Stimulated activated CD8-positive, alpha-beta memory T cell treated with anti-CD3 and anti-CD28 coated beads, Interleukin-7, amount 100 ng/mL, for 24 hours (primary cell): ENCODE measurements at regions not wholly inside any gene's neighbourhood (a gene's known extent, or its start where the extent isn't known, plus 50 kb on each side); places are given as distances from the start of the nearest gene placed in this dataset.

ENCODE experiments used
- DNase-seq: peaks from one replicate; pipeline ENCODE4 v3.0.0-alpha.2; 2020; ENCODE audit warnings: low read depth

DNA sequence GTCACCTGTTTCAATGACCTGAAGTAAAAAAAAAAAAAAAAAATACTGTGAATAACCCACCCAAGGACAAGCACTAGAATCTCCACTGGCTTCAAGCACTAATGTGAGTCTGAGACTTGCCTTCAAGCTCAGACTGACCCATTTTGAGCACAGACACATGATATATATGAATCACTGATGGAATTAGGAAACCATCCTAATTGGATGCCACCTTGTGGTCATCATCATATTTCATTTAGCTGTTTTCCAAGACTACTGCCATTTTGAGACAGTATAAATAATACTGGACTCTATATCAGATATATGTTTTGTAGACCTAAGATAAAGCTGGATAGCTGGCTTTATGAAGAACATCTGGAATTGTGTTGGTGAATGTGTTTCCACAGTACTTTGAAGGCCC, 1232.0 kb downstream of the KCNT2 start:
- no peak for DNase-seq

DNA sequence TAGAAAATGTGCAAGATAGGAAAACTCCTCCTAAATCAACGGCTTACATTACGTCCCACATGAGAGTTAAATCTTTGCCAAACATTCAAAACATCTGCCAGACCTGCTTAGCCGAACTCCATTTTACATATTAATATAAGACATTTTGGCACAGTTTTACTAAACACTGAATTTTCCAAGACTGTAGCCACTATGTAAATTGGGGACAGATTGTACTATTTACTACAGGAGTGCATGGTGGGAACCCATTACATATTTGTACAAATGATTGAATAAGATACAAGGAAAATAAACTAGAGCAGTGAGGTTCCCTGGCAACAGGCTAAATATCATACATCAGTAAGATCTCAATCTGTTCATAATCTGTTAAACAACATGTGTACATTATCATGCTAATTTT, 1234.4 kb downstream of the KCNT2 start:
- no peak for DNase-seq

DNA sequence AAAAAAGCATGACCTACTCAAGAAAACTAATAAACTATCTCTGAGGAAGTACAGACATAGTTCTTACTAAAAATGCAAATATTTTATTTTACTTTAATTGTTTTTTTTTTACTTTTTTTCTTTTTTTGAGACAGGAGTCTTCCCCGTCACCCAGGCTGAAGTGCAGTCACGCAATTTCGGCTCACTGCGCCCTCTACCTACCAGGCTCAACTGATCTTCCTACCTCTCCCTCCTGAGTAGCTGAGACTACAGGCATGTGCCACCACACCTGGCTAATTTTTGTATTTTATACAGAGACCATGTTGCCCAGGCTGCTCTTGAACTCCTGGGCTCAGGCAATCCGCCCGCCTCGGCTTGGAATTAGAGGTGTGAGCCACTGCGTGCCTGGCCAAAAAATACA, 1263.1 kb downstream of the KCNT2 start:
- DNase-seq = no peak

DNA sequence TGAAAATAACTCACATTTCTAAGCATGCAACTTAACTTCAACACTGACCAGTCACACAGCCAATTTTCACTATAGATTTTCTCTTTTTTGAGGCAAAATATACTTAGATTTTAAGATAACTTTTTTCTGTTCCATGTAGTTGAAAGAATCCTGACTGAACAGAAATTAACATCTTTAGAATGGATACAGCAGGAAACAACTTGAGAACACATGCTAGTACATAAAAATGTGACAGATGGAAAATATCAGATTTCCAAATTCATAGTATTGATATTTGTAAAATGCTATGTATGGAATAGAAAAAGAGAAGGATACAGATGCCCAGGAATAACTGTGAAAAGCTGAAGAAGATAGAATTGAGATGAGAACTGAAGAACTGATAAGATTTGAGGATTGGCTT, 1270.6 kb downstream of the KCNT2 start:
- no peak for DNase-seq

DNA sequence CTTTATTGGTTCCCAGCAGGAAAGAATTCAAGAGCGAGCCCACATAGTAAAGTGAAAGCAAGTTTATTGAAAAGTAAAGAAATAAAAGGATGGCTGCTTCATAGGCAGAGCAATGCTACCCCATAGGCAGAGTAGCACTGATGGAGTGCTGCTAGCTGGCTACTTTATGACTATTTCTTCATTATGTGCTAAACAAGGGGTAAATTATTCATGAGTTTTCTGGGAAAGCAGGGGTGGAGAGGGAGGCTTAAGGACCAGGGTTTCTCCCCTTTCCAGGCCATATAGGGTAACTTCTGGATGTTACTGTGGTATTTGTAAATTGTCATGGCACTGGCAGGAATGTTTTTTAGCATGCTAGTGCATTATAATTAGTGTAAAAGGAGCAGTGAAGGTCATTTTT, 1271.4 kb downstream of the KCNT2 start:
- DNase-seq = no peak

DNA sequence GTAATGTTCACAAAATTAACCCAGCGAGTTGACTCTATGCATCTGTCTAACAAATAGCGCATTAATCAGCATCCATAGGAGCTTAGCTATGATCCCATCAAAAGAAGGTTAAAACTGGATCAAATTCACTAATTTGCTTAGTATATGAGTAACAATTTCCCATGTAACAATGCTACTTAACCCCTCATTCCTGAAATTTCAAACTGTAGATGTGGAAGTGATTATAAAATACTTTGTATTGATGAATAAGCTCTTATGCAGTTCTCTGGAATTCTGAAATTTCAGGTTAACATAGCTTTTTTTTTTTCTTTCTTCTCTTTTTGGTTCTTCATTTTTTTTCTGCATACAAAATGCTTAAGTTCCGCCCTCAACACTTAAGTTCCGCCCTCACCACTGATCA, 1272.7 kb downstream of the KCNT2 start:
- DNase-seq = no peak

DNA sequence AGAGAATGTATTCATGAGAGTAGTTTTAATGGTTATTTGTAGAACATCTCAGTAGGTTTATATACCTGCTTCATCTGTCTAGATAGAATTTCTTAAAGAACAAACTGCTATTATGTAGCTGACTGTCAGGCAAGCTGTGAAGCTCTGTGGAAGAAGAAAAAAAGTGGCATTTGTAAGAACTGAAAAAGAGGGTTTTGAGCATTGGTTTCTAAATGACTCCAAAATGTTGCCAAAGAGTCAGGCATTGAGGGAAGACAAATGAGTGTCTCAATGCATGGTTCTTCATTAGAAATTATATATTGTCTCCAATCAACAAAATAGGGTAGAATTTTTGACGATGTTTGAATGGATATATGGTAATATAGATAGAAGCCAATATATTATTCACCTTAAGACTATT, 1276.1 kb downstream of the KCNT2 start:
- no peak for DNase-seq

DNA sequence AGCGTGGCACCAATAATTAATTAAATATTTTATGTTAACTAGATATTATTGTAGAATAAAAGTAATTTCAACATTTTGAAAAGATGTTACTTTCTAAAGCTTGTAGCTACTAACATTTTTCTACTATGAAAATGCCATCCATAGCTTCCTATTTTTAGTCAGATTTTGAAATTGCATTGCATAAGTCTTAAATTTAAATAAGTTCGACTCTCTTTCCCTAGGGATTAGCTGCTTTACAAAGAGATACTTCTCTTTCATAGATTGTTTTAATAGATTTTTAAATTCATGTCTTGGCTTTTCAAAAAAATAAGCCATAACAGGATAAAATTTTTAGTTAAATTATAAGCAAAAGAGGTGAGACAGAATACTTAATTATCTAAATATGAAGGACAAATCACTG, 1279.6 kb downstream of the KCNT2 start:
- DNase-seq = no peak

DNA sequence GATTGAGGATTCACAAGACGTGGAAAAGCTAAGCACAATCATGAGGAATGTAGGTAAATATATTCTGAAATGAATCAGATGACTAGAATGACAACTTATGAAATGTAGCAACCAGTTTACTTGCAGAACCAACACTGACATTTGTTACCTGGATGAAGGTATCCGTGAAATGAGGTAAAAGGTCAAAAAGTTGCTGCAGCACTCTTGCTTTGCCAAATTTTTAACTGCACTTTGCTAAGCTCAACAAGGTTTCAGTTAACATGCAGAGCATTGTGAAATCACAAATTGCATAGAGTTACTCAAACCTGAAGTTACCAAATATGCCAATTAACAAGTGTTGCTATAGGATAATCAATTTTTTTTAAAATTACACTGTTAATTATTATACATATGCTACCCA, 1280.1 kb downstream of the KCNT2 start:
- no peak for DNase-seq

DNA sequence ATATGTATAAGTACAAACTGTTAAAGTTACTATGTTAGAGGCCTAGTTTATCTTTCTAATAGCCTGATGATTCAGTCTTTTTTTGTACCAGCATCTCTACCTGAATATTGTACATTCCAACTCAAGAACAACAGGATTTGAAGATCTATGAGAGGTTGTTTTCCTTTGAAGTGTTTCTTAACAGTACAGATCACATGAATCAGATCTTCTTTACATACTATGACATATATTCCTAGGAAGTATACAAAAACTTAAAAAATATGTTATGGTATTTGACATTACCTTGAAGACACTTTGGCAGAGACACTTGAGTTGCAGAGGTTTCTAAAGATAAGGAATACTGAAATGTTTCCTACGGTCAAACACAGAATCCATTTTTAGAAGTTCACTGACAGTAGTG, 1280.9 kb downstream of the KCNT2 start:
- no peak for DNase-seq

DNA sequence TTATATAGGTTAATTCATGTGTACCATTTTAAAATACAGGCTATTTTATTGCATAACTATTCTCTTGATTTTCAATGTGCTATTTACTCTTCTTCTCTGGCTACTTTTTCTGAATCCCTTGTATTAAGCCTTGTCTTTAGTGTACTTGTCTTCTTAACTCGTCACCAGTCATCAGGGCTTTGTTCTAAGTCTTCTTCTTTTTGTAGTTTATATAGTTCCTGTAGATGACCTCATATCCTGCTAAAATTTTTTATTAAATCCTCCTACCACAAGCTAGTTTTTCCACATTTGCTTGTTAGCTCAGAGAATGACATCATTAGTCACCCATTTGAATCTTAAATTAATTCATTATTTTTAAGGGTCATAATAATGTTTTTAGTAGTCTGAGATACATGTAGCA, 1281.9 kb downstream of the KCNT2 start:
- no peak for DNase-seq

DNA sequence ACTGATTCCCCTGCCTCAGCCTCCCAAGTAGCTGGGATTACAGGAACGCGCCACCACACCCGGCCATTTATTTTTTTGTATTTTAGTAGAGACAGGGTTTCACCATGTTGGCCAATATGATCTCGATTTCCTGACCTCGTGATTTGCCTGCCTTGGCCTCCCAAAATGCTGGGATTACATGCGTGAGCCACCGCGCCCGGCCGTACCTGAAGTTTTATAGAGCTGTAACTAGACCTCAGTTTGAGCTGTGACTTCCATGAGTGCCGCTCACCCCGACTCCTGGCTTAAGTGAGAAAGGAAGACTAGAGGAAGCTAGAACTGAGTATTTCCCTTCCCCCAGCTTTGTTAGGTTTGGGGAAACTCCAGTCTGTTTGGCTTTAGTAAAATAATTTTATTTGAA, 1283.1 kb downstream of the KCNT2 start:
- DNase-seq = no peak

DNA sequence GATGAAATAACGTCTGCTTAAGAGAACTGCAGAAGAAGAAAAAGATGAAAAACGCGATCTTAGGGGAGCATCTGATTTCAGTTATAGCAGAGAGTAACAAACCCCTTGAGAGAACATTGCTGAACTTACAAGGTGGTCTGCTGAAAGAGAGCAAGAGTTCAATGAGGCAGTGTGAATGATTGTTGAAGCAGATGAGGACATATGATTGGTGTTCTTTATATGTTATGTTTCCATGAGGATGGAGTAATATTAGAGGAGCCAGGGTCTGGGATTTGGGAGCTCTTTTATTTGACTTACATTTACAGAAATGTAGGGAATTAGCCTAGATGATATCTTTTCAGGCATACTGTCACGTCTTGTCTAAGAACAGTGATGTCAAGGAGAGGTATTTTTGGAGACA, 1302.0 kb downstream of the KCNT2 start:
- DNase-seq = no peak

DNA sequence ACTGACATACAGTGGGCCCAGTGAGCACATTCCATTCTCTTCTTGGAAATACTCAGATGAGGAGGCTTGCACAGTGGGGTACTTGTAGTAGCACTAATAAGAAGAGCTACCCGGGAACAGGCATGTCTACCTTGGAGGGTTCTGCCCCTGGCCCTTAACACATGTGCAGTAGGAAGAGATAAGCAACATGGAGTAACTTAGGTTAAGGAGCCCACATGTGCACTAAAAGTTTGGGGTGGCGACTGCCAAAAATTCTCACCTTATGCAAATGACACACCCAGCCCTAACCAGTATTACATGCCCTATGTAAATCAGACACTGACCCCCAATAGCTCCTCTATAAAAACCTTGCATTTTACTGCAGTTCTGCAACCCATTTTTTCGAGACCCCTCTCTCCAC, 1313.3 kb downstream of the KCNT2 start:
- DNase-seq = no peak

DNA sequence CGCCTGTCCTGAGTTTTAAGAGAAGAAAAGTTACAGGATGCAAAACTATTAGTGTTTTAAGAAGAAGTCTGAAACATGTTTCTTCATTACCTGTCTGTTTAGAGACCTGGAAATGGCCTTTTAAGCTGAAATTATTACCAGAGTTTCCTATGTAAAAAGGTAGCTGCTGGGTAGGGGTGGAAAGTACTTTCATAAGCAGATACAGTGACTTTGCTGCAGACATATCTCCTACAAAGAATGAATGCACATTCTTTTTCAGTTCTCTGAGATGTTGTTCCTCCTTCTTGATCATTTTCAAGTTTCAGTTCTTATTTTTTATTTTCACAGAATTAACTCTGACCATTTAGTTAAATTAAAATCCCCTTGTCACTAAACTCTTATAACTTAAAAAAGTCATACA, 1329.6 kb downstream of the KCNT2 start:
- no peak for DNase-seq

DNA sequence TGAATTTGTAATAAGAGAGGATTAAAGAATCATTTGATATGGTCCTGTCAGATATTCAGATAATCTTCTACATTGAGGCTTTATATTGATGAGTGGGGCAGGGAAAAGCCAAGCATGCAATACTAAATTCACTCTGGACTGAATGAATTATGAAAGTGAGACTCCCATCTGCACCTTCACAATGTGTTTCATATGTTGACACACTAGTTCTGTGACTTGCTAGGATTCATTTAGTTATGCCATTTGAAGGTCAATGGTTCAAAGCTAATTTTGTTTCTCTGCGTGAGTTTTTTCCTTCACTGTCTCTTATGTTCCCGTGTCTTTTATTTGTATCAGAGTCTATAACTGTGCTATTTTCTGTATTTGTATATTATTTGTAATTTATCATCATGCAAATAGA, 1332.5 kb downstream of the KCNT2 start:
- DNase-seq = no peak

DNA sequence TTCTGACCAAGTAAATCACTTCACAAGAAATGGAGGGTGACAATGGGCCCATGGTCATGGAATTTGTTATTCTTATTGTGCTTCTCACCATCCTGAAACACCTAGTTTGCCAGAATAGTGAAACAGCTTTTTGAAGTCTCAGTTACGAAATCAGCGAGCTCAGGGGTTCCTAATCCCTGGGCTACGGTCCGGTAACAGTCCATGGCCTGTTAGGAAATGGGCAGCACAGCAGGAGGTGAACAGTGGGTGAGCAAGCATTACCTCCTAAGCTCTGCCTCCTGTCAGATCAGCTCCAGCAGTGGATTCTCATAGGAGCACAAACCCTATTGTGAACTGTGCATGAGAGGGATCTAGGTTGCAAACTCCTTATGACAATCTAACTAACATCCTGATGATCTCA, 1356.3 kb downstream of the KCNT2 start:
- no peak for DNase-seq

DNA sequence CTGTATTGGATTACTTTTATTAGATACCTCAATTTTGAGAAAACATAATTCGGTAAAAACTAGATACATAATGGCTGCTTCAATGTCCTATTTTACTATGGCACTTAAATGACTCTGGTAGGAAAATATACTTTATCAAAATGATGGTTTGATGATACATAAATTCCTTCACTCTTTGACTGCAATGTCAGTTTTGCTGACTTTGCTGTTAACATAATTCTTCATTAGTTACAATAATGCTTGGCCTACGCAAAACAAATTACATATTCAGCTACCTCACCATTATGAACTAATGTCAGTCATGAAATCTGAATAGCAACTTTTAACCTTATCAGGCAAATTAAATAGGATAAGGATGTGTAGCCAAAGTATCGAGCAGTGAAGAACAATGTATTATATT, 1364.7 kb downstream of the KCNT2 start:
- no peak for DNase-seq

DNA sequence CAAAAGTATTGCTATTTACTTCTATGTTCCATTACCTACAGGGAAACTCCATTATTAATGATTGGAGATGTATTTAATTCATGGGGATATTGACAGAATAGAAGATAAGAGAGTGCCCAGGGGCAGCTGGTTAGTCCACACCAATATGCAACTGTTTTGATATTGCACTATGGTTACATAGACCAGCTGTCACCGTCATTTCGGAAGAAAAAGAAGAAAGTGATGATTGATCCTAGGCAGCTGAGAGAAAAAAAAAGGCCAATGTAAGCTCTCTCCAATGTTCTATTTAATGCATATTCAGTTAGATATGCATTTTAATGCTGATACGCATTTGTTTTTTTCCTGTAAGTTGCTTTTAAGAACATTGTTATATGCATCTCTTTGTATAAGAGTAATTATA, 1367.2 kb downstream of the KCNT2 start:
- no peak for DNase-seq

DNA sequence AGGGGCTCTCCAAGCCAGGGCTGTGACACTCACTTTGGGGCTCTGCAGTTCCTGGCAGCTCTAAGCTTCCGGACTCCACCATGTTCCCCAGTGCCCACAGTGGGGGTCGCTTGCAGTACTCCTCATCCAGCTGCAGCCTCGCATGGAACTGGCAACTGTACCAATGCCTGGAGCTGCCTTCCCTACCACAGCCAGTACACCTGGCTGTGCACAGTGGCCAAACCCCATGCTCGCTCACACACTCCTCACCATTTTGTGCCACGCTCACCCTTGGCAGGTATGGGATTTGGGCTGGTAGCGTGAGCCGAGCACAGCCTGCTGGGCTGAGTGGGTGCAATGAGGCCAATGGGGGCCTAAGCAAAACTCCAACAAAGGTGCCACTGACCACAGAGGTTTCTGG, 1369.9 kb downstream of the KCNT2 start:
- no peak for DNase-seq

DNA sequence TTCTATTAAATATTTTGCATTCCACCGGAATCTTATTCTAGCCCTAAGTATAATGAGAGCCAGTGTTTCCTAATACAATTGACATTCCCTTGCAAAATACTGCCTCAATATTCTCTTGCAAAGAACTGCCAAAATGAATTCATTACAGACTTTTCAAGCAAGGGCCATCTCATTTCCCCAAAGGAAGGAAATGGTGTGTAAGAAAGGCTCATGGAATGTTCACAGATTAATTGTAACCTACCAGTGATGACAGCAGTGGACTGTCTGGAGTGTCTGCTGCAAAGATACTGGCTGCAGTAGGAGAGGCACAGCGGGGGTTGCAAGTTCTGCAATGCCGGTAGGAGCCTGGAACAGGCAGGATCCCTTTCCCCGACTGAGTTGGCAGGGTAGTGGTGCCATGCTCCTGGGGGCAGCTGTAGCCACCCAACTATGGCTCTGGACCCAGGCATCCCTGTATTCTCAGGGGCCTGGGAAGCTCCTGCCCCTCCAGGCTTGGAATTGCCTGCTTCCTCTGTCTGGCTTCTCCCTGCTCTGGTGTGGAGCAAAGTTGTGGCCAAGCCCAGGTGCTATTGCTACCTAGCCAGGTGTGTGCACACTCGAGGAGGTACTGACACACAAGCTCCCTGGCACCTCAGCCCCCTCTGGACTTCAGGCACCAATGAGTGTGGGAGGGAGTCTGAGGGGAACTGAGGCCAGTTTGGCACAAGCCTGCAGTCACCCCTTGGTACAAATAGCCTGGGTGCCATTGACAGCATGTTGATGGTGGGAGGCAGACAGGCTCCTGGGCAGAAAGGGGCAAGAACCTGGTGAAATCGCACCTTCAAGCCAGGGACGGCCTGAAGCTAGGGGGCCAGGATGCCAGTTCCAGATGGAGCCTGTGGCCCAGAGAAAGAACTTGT, 1371.0 kb downstream of the KCNT2 start:
- DNase-seq = no peak

DNA sequence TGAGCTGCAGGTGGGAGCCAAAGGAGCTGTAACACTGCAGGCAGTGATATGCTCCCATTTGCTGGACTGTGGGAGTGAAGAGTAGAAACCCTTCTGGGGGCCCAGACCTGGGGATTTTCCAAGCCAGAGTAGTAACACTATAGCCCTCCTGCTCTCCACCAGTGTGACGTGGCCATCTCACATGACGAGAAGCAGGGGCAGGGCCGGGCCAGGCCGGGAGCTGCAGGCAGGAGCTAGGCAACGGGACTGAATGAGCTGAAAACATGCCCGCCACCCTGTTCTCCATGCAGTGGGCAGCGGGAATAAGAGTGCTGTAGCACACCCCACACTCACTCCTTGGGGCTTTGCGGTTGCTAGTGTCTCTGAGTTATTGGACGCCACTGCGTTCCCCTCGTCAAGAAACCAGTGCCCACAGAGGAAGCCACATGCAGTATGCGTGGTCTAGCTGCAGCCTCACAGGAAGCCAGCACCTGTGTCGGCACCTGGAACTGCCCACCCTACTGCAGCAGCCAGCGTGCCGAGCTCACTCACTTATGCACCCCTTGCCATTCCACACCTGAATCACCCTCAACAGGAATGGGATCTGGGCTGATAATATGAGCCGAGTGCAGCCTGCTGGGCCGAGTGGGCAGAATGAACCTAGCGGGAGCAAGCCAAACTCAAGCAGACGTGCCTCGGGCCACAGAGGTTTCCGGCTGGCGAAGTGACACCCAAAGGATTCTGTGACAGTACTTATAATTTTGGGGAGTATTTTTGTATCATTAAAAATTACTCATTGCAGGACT, 1389.6 kb downstream of the KCNT2 start:
- no peak for DNase-seq

DNA sequence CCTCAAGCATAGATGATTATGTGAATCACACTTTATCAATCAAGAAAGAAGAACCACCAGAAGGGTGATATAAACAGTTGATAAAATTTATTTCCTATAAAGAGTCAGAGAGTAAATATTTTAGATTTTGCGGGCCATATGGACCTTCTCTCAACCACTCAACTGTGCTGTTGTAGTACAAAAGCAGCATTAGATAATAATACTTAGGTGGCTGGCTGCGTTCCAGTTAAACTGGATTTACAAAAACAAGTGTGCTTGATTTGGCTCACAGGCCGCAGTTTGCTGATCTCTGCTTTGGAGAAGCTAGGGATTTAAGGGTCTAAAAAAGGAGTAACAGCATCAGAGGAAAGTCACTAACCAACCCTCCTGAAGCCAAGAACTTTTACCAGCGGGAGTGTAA, 1406.0 kb downstream of the KCNT2 start:
- no peak for DNase-seq

DNA sequence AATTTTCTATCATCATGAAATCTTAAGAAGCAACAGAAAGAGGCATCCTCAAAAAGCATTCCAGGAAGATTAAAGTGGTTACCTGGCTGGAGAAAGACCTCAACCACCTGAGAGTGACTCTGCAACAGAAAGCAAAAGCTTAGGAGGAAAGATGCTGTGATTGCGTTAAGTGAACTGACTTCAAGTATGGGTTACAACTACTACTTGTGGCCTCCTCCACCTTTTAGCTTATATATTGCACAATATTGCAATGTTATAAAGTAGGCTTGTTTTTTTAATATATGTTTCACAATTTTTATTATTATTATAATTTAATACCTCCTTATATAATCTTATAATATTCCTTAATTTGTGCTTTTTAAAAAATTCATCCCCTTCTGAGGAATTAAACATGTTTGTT, 1407.5 kb downstream of the KCNT2 start:
- DNase-seq = no peak
